ENCODE measurements at regions not wholly inside any gene's neighbourhood (a gene's known extent, or its start where the extent isn't known, plus 50 kb on each side); places are given as distances from the start of the nearest gene placed in this dataset.

GRCh38 chr22:48175721-48176120, 1413.3 kb downstream of the TBC1D22A start:
- no peak overlapping the region for H3K27ac Mint-ChIP-seq
- H3K4me3 Mint-ChIP-seq = no peak overlapping the region
- no peaks in the 10 kb centered on the region for H3K4me1 Mint-ChIP-seq (ENCODE audit: low read depth)
- no peak for DNase-seq
- TF ChIP-seq CTCF (IDR thresholded peaks at IDR 0.05) = no peak
- H3K9me3 Mint-ChIP-seq = peaks cover 84% of the 10 kb centered on the region
- peaks cover 12% of the 10 kb centered on the region for H3K36me3 Mint-ChIP-seq (ENCODE audit: low read depth)
- peaks cover 2% of the 10 kb centered on the region for H3K27me3 Mint-ChIP-seq (ENCODE audit: insufficient read depth)

- Mint-ChIP-seq H3K36me3 (ENCODE audit: low read depth) (peaks cover 12% of the 10 kb centered on the region), H3K4me1 (ENCODE audit: low read depth) (no peaks in the 10 kb centered on the region), H3K4me3 (no peak overlapping the region), H3K27ac (no peak overlapping the region), H3K9me3 (peaks cover 84% of the 10 kb centered on the region), H3K27me3 (ENCODE audit: insufficient read depth) (peaks cover 2% of the 10 kb centered on the region)
- no peak for TF ChIP-seq CTCF (IDR thresholded peaks at IDR 0.05)
- no peak for DNase-seq
Observed at GRCh38 chr22:48173773-48174160, 1411.3 kb downstream of the TBC1D22A start.

GRCh38 chr22:48173061-48173772, 1410.8 kb downstream of the TBC1D22A start:
- Mint-ChIP-seq H3K27me3 (ENCODE audit: insufficient read depth) (peaks cover 2% of the 10 kb centered on the region), H3K4me3 (no peak overlapping the region), H3K36me3 (ENCODE audit: low read depth) (peaks cover 12% of the 10 kb centered on the region; the same call in 1 of the 2 replicates), H3K27ac (no peak overlapping the region), H3K9me3 (peaks cover 85% of the 10 kb centered on the region), H3K4me1 (ENCODE audit: low read depth) (no peaks in the 10 kb centered on the region)
- no peak for DNase-seq
- TF ChIP-seq CTCF (IDR thresholded peaks at IDR 0.05) = no peak

- Mint-ChIP-seq H3K9me3 (peaks cover 84% of the 10 kb centered on the region), H3K4me1 (ENCODE audit: low read depth) (no peaks in the 10 kb centered on the region), H3K36me3 (ENCODE audit: low read depth) (peaks cover 6% of the 10 kb centered on the region; the same call in 1 of the 2 replicates), H3K27me3 (ENCODE audit: insufficient read depth) (peaks cover 2% of the 10 kb centered on the region), H3K4me3 (no peak overlapping the region), H3K27ac (no peak overlapping the region)
- no peak for TF ChIP-seq CTCF (IDR thresholded peaks at IDR 0.05)
- no peak for DNase-seq
Observed at GRCh38 chr22:48171271-48171691, 1408.8 kb downstream of the TBC1D22A start.

GRCh38 chr22:48169227-48169626, 1406.8 kb downstream of the TBC1D22A start:
- H3K4me1 Mint-ChIP-seq (ENCODE audit: low read depth) = no peaks in the 10 kb centered on the region
- H3K9me3 Mint-ChIP-seq = peaks cover 83% of the 10 kb centered on the region
- no peak overlapping the region for H3K4me3 Mint-ChIP-seq
- peaks cover 6% of the 10 kb centered on the region; the same call in 1 of the 2 replicates for H3K36me3 Mint-ChIP-seq (ENCODE audit: low read depth)
- no peak overlapping the region for H3K27ac Mint-ChIP-seq
- DNase-seq = no peak
- TF ChIP-seq CTCF (IDR thresholded peaks at IDR 0.05) = no peak
- H3K27me3 Mint-ChIP-seq (ENCODE audit: insufficient read depth) = no peaks in the 10 kb centered on the region
